ENCODE measurements at regions not wholly inside any gene's neighbourhood (a gene's known extent, or its start where the extent isn't known, plus 50 kb on each side); places are given as distances from the start of the nearest gene placed in this dataset.

DNA sequence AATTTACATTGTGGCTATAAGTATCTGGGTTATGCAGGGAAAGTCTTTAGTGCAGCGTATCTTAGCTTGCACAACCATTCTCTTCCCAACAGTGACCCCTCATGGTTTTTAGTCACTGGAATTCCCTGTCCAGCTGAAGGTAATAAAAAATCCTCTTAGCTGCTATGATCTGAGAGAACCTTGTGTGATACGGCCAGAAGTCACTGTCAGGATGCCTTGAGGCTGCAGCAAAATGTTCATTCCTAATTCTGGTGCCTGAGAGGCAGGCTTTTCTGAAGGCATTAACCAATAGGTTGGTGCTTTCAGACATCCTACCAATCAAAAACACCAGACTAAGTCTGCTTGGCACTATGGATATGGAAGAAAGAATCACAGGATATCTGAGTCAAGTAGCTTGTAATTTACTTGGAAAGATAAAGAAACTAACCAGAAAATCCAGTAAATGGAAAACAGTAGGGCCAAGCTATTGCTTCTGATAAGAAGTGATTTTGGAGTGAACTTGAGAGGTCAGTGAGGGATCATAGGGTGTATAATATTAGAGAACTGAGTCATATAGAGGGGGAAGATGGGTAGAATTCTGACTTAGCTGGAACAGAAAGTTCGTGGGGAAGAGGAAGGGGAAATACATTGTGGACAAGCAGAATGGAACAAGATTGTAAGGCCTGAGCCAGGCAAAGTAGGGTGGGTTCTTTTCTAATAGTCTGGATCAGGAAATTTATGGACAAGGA is 89.0 kb upstream of the SLC14A2 start:
- no peaks in the 10 kb centered on the region for H3K79me2 ChIP-seq (ENCODE audit: control insufficient read depth, insufficient read depth, low read length)
- no peak overlapping the region for H3K4me3 ChIP-seq (replicated peaks in 1 of 3; ENCODE audit: insufficient read depth in 1 of 3, low read depth in 1 of 3, low read length in 3 of 3)
- no peak overlapping the region for H3K27ac ChIP-seq (ENCODE audit: insufficient read depth, low read depth, low read length)
- no peaks in the 10 kb centered on the region for H3K4me1 ChIP-seq (ENCODE audit: control insufficient read depth, extremely low read depth, insufficient read depth, low read length)
- H3K9ac ChIP-seq (replicated peaks; ENCODE audit: extremely low read depth, insufficient read depth, low read length) = no peak overlapping the region
- dilution Hi-C loops (cut with MboI; ENCODE audit: extremely low pct_ligation_motif_present, low sequenced_read_pairs) = no loop called here
- TF ChIP-seq POLR2A (IDR thresholded peaks at IDR 0.05; ENCODE audit: low read depth, low read length) (no peak), POLR2AphosphoS5 (IDR thresholded peaks at IDR 0.05; ENCODE audit: insufficient read depth, low read depth, low read length) (no peak), GATA2 (IDR thresholded peaks at IDR 0.05; ENCODE audit: insufficient read depth, insufficient read length, low read depth, low read length) (no peak), FOS (IDR thresholded peaks at IDR 0.05; ENCODE audit: borderline replicate concordance, insufficient read depth, low read length) (no peak), EZH2 (IDR thresholded peaks at IDR 0.05; ENCODE audit: borderline replicate concordance, low read depth, low read length, severe bottlenecking) (no peak), JUN (IDR thresholded peaks at IDR 0.05; ENCODE audit: borderline replicate concordance, insufficient read depth, insufficient read length, low read depth) (no peak), MYC (IDR thresholded peaks at IDR 0.05; ENCODE audit: low read depth, low read length) (no peak), CTCF (IDR thresholded peaks at IDR 0.05; ENCODE audit: extremely low read depth in 1 of 2, insufficient read depth in 1 of 2, low read depth in 1 of 2, low read length in 2 of 2) (no peak)
- TF ChIP-seq, protein P1, sequence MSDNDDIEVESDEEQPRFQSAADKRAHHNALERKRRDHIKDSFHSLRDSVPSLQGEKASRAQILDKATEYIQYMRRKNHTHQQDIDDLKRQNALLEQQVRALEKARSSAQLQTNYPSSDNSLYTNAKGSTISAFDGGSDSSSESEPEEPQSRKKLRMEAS (IDR thresholded peaks at IDR 0.05; ENCODE audit: insufficient read depth, insufficient read length) = no peak
- intact Hi-C loops (cut with micrococcal nuclease) = no loop called here
- no peak for DNase-seq (ENCODE audit: low read depth, low spot score)
- no peaks in the 10 kb centered on the region for H3K36me3 ChIP-seq (ENCODE audit: control insufficient read depth in 2 of 2, extremely low read depth in 1 of 2, insufficient read depth in 2 of 2, low read length in 2 of 2)
- H3K9me1 ChIP-seq (replicated peaks; ENCODE audit: control insufficient read depth, extremely low read depth, insufficient read depth, low read length) = no peaks in the 10 kb centered on the region
- H4K20me1 ChIP-seq (replicated peaks; ENCODE audit: control insufficient read depth, extremely low read depth, insufficient read depth, low read length) = no peaks in the 10 kb centered on the region
- CTCF ChIA-PET = no interaction called here
- no peaks in the 10 kb centered on the region for H3K27me3 ChIP-seq (ENCODE audit: control insufficient read depth in 2 of 2, insufficient read depth in 2 of 2, low read length in 2 of 2)
- no TSS peak for BruUV-seq (replicated peaks)
- H3K4me2 ChIP-seq (ENCODE audit: insufficient read depth, low read length) = no peak overlapping the region
- H3K9me3 ChIP-seq (replicated peaks; ENCODE audit: control insufficient read depth, insufficient read depth, low read length) = no peaks in the 10 kb centered on the region
- FAIRE-seq = no peak
- POLR2A ChIA-PET = no interaction called here
- H2AFZ ChIP-seq (ENCODE audit: low read depth, low read length) = no peak overlapping the region

Data from endothelial cell of umbilical vein (primary cell).